ENCODE measurements at regions not wholly inside any gene's neighbourhood (a gene's known extent, or its start where the extent isn't known, plus 50 kb on each side); places are given as distances from the start of the nearest gene placed in this dataset.

GRCh38 chr17:13753154-13753553, 151.4 kb upstream of the HS3ST3A1 start:
- TF ChIP-seq GATA2 (IDR thresholded peaks at IDR 0.05; ENCODE audit: insufficient read depth, insufficient read length, low read depth, low read length): no peak
- TF ChIP-seq EZH2 (IDR thresholded peaks at IDR 0.05; ENCODE audit: borderline replicate concordance, low read depth, low read length, severe bottlenecking): no peak
- TF ChIP-seq FOS (IDR thresholded peaks at IDR 0.05; ENCODE audit: borderline replicate concordance, insufficient read depth, low read length): no peak
- TF ChIP-seq CTCF (IDR thresholded peaks at IDR 0.05; ENCODE audit: extremely low read depth in 1 of 2, insufficient read depth in 1 of 2, low read depth in 1 of 2, low read length in 2 of 2): no peak
- no peak for TF ChIP-seq POLR2AphosphoS5 (IDR thresholded peaks at IDR 0.05; ENCODE audit: insufficient read depth, low read depth, low read length)
- no peak for TF ChIP-seq MYC (IDR thresholded peaks at IDR 0.05; ENCODE audit: low read depth, low read length)
- no peak for TF ChIP-seq JUN (IDR thresholded peaks at IDR 0.05; ENCODE audit: borderline replicate concordance, insufficient read depth, insufficient read length, low read depth)
- no peak for TF ChIP-seq MAX (IDR thresholded peaks at IDR 0.05; ENCODE audit: insufficient read depth, insufficient read length)
- no peak for TF ChIP-seq POLR2A (IDR thresholded peaks at IDR 0.05; ENCODE audit: low read depth, low read length)
- no peak overlapping the region for H3K4me2 ChIP-seq (ENCODE audit: insufficient read depth, low read length)
- POLR2A ChIA-PET: no interaction called here
- no peak for DNase-seq (ENCODE audit: low read depth, low spot score)
- no peaks in the 10 kb centered on the region for H3K36me3 ChIP-seq (ENCODE audit: control insufficient read depth in 2 of 2, extremely low read depth in 1 of 2, insufficient read depth in 2 of 2, low read length in 2 of 2)
- intact Hi-C loops (cut with micrococcal nuclease) (no loop called here), dilution Hi-C loops (cut with MboI; ENCODE audit: extremely low pct_ligation_motif_present, low sequenced_read_pairs) (no loop called here)
- H3K79me2 ChIP-seq (ENCODE audit: control insufficient read depth, insufficient read depth, low read length): no peaks in the 10 kb centered on the region
- H3K9me1 ChIP-seq (replicated peaks; ENCODE audit: control insufficient read depth, extremely low read depth, insufficient read depth, low read length): no peaks in the 10 kb centered on the region
- FAIRE-seq: no peak
- H4K20me1 ChIP-seq (replicated peaks; ENCODE audit: control insufficient read depth, extremely low read depth, insufficient read depth, low read length): no peaks in the 10 kb centered on the region
- H2AFZ ChIP-seq (ENCODE audit: low read depth, low read length): no peak overlapping the region
- H3K9ac ChIP-seq (replicated peaks; ENCODE audit: extremely low read depth, insufficient read depth, low read length): no peak overlapping the region
- no TSS peak for BruUV-seq (replicated peaks)
- H3K4me3 ChIP-seq (replicated peaks in 1 of 3; ENCODE audit: insufficient read depth in 1 of 3, low read depth in 1 of 3, low read length in 3 of 3): no peak overlapping the region
- H3K27me3 ChIP-seq (ENCODE audit: control insufficient read depth in 2 of 2, insufficient read depth in 2 of 2, low read length in 2 of 2): no peaks in the 10 kb centered on the region
- CTCF ChIA-PET: no interaction called here
- peaks cover 2% of the 10 kb centered on the region for H3K9me3 ChIP-seq (replicated peaks; ENCODE audit: control insufficient read depth, insufficient read depth, low read length)
- H3K4me1 ChIP-seq (ENCODE audit: control insufficient read depth, extremely low read depth, insufficient read depth, low read length): no peaks in the 10 kb centered on the region
- H3K27ac ChIP-seq (ENCODE audit: insufficient read depth, low read depth, low read length): no peak overlapping the region

All from endothelial cell of umbilical vein (primary cell).